Activated naive CD8-positive, alpha-beta T cell treated with anti-CD3 and anti-CD28 coated beads for 36 hours (primary cell): ENCODE measurements at regions not wholly inside any gene's neighbourhood (a gene's known extent, or its start where the extent isn't known, plus 50 kb on each side); places are given as distances from the start of the nearest gene placed in this dataset.
A peak's percentile ranks its signal among the peaks of the same experiment; 100 is the strongest.

ENCODE experiments used
- DNase-seq: peaks from one replicate; pipeline ENCODE4 v3.0.0; 2021
- H3K27ac Mint-ChIP-seq: one replicate; pipeline ENCODE4 v1.8.0; 2022; ENCODE audit warnings: mild to moderate bottlenecking, moderate library complexity, mixed read lengths
- H3K27me3 Mint-ChIP-seq: one replicate; pipeline ENCODE4 v1.8.0; 2022; ENCODE audit warnings: mild to moderate bottlenecking, mixed read lengths
- H3K36me3 Mint-ChIP-seq: one replicate; pipeline ENCODE4 v1.8.0; 2021; ENCODE audit warnings: mild to moderate bottlenecking, mixed read lengths
- H3K4me1 Mint-ChIP-seq: one replicate; pipeline ENCODE4 v1.8.0; 2021; ENCODE audit warnings: mixed read lengths
- H3K4me3 Mint-ChIP-seq: one replicate; pipeline ENCODE4 v1.8.0; 2022; ENCODE audit warnings: mild to moderate bottlenecking, moderate library complexity, mixed read lengths
- H3K9me3 Mint-ChIP-seq: one replicate; pipeline ENCODE4 v1.8.0; 2022; ENCODE audit warnings: mixed read lengths

- no peaks in the 10 kb centered on the region for H3K9me3 Mint-ChIP-seq
- no peak for DNase-seq
- no peak overlapping the region for H3K27ac Mint-ChIP-seq
- no peak overlapping the region for H3K4me3 Mint-ChIP-seq
- no peaks in the 10 kb centered on the region for H3K36me3 Mint-ChIP-seq
- H3K4me1 Mint-ChIP-seq = no peaks in the 10 kb centered on the region
- no peaks in the 10 kb centered on the region for H3K27me3 Mint-ChIP-seq
Measured at GRCh38 chr2:238502088-238502810, 75.5 kb downstream of the ASB1 start.

DNA sequence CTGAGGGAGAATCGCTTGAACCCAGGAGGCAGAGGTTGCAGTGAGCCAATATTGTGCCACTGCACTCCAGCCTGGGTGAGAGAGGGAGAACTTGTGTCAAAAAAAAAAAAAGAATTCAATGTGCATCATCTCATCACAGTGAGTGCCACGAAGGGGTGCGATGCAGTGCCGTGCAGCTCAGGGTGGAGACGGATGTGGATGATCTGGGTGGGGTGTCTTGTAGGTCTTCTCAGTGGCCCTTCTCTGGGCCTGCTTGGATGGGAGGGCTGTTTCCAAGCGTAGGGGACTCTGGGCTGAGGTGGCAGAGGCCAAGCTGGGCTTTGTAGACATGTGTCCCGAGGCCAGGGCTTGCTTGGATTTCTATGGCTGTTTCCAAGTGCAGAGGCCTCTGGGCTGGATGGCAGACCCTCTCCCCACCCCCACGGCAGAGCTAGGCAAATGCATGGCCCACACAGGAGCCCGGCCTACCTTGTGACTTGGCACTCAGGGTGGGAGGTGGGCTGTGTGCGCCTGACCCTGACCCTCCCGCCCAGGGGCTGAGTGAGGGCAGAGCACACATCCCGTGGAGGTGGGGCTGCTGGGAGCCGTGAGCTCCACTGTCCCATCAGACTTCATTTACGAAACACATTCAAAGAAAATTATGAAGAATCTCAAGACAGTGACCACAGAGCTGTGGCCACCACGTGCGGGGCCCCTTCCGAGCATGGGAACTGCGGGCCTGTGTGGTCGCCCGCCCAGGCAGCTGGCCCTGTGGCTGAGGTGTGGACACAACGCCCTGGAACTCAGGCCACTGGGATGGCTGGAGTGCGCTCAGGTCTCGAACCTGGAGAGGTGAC lies 76.4 kb downstream of the ASB1 start:
- DNase-seq = no peak
- H3K36me3 Mint-ChIP-seq = no peaks in the 10 kb centered on the region
- H3K9me3 Mint-ChIP-seq = no peaks in the 10 kb centered on the region
- H3K4me3 Mint-ChIP-seq = no peak overlapping the region
- no peak overlapping the region for H3K27ac Mint-ChIP-seq
- H3K4me1 Mint-ChIP-seq = no peaks in the 10 kb centered on the region
- no peaks in the 10 kb centered on the region for H3K27me3 Mint-ChIP-seq

GRCh38 chr2:238504181-238504931 lies 77.6 kb downstream of the ASB1 start:
- no peak for DNase-seq
- no peaks in the 10 kb centered on the region for H3K9me3 Mint-ChIP-seq
- no peaks in the 10 kb centered on the region for H3K4me1 Mint-ChIP-seq
- no peaks in the 10 kb centered on the region for H3K27me3 Mint-ChIP-seq
- H3K27ac Mint-ChIP-seq = no peak overlapping the region
- H3K4me3 Mint-ChIP-seq = no peak overlapping the region
- no peaks in the 10 kb centered on the region for H3K36me3 Mint-ChIP-seq

- Mint-ChIP-seq H3K4me3 (no peak overlapping the region), H3K36me3 (no peaks in the 10 kb centered on the region), H3K27me3 (no peaks in the 10 kb centered on the region), H3K27ac (no peak overlapping the region), H3K4me1 (no peaks in the 10 kb centered on the region), H3K9me3 (no peaks in the 10 kb centered on the region)
- peak; percentile 31 for DNase-seq
Measured at GRCh38 chr2:238505119-238505891, 78.6 kb downstream of the ASB1 start.

GRCh38 chr2:238505892-238506280 lies 79.2 kb downstream of the ASB1 start:
- Mint-ChIP-seq H3K27ac (no peak overlapping the region), H3K9me3 (no peaks in the 10 kb centered on the region), H3K27me3 (no peaks in the 10 kb centered on the region), H3K4me1 (no peaks in the 10 kb centered on the region), H3K36me3 (no peaks in the 10 kb centered on the region), H3K4me3 (no peak overlapping the region)
- DNase-seq = no peak

DNA sequence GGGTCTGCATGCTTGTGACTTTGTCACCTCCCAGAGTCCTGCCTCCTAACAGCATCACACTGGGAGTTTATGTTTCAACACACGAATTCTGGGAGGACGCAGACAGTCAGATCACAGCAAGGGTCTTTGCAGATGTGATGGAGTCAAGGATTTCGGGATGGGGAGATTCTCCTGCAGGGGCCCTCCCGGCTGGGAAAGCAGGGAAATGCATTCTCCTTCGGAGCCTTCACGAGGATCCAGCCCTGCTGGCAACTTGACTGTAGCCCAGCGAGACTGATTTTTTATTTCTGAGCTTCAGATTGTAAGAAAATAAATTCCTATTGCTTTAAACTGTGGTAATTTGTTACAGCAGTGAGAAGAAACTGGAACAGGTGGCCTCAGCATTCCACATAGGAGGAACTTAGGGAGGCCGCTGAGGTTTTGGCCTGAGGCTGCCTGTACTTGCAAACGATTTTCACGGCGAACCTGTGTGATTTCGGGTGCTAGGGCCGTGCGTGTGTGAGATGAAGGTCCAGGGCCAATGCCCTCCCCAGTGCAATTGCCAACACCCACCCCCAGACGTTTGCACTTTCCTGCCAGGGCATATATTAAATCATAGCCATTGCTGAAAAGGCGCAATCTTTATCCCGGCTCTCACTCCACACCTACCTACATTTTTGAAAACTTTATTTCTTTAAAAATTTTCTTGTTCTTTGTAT lies 79.8 kb downstream of the ASB1 start:
- no peaks in the 10 kb centered on the region for H3K27me3 Mint-ChIP-seq
- H3K9me3 Mint-ChIP-seq = no peaks in the 10 kb centered on the region
- no peak overlapping the region for H3K27ac Mint-ChIP-seq
- no peak overlapping the region for H3K4me3 Mint-ChIP-seq
- no peak for DNase-seq
- no peaks in the 10 kb centered on the region for H3K4me1 Mint-ChIP-seq
- no peaks in the 10 kb centered on the region for H3K36me3 Mint-ChIP-seq

DNA sequence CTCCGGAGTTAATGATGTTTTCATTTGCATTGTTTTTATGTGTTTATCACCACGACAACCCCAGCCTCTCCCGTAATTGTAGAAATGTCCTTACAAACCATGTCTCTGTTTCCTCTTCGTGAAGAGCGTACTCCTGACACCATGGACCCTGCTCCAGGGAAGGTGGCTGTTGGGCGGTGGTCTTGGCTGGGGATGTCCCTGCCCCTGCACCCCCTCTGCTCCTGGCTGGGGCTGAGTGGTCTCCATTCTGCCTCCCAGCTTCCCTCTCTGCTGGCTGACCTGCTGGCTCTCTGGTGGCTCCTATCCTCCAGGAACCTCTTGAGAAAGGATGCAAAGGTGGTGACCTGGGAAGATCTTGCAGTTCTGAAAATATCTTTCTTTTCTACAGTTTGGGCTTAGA lies 81.1 kb downstream of the ASB1 start:
- H3K36me3 Mint-ChIP-seq = no peaks in the 10 kb centered on the region
- H3K9me3 Mint-ChIP-seq = no peaks in the 10 kb centered on the region
- no peaks in the 10 kb centered on the region for H3K4me1 Mint-ChIP-seq
- H3K4me3 Mint-ChIP-seq = no peak overlapping the region
- no peaks in the 10 kb centered on the region for H3K27me3 Mint-ChIP-seq
- no peak for DNase-seq
- H3K27ac Mint-ChIP-seq = no peak overlapping the region

GRCh38 chr2:238509151-238509835 lies 82.6 kb downstream of the ASB1 start:
- DNase-seq = no peak
- Mint-ChIP-seq H3K4me3 (no peak overlapping the region), H3K36me3 (no peaks in the 10 kb centered on the region), H3K9me3 (no peaks in the 10 kb centered on the region), H3K27ac (no peak overlapping the region), H3K4me1 (no peaks in the 10 kb centered on the region), H3K27me3 (no peaks in the 10 kb centered on the region)

DNA sequence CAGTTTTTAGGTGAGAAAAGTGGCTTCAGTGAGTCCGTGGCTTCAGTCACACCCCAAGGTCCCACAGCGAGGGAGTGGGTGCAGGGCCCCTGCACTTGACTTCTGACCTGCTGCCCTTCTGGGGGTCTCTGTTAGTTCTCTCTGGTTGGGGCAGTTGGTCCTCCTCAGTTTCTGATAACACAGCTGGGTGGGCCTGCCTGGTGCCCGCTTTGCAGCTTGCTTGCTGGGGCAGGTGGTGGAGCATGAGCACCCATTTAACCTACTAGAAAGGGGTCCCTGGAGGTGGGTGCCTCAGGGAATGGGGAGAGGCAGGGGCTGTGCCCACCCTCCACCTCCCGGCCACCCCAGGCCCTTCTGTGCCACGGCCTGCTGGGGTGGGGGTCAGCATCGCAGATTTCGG lies 83.2 kb downstream of the ASB1 start:
- no peak overlapping the region for H3K27ac Mint-ChIP-seq
- peaks cover 1% of the 10 kb centered on the region for H3K9me3 Mint-ChIP-seq
- no peaks in the 10 kb centered on the region for H3K27me3 Mint-ChIP-seq
- no peaks in the 10 kb centered on the region for H3K36me3 Mint-ChIP-seq
- no peak overlapping the region for H3K4me3 Mint-ChIP-seq
- no peak for DNase-seq
- no peaks in the 10 kb centered on the region for H3K4me1 Mint-ChIP-seq

DNA sequence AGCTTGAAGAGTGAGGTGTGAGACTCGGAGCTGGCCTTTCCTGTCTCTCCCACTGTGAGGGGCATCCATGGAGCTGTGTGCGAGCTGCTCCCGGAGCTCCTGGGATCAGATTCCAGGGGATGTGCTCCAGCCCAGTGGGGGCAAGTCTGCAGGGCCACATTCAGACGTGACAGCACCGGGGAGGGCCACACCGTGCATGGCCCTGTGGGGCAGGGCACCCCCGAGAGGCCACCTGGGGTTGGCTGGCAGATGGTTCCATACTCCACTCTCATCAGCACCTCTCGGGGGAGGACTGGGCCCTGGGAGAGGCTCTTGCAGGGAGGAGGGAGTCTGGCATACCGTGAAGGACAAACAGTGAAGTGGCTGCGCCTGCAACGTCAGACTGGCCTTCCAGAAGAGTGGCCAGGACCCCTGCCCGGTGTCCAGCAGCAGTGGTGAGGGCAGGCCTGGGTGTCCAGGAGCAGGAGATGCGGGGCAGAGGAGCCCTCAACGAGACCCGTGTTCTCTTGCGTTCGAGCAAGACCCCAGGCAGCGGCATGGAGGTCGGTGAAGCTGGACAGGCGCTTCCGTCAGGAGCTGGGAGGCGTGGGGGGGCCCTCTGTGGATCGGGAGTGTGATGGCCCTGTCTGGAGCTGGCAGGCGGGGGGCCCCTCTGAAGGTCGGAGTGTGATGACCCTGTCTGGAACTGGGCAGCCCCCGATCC lies 84.3 kb downstream of the ASB1 start:
- H3K36me3 Mint-ChIP-seq = no peaks in the 10 kb centered on the region
- DNase-seq = no peak
- no peaks in the 10 kb centered on the region for H3K27me3 Mint-ChIP-seq
- peaks cover 3% of the 10 kb centered on the region for H3K9me3 Mint-ChIP-seq
- no peaks in the 10 kb centered on the region for H3K4me1 Mint-ChIP-seq
- H3K27ac Mint-ChIP-seq = no peak overlapping the region
- no peak overlapping the region for H3K4me3 Mint-ChIP-seq

DNA sequence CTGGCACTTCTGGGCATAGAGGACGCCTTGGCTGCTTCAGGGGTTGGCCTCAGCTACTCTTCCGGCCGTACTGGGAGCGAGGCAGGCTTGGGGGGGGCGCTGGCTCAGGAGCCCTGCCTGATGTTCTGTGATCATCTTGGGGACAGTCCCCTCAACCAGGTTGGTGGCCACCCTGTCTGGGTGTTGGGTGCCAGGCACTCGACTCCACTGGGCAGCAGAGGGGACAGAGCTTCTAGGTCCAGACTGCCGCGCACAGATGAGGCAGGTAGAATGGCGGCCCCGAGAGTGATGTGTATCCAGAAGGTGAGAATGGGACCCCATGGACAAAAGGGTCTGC lies 84.9 kb downstream of the ASB1 start:
- no peak overlapping the region for H3K4me3 Mint-ChIP-seq
- peaks cover 8% of the 10 kb centered on the region for H3K9me3 Mint-ChIP-seq
- no peaks in the 10 kb centered on the region for H3K4me1 Mint-ChIP-seq
- H3K27me3 Mint-ChIP-seq = no peaks in the 10 kb centered on the region
- H3K36me3 Mint-ChIP-seq = peaks cover 2% of the 10 kb centered on the region
- H3K27ac Mint-ChIP-seq = no peak overlapping the region
- no peak for DNase-seq

DNA sequence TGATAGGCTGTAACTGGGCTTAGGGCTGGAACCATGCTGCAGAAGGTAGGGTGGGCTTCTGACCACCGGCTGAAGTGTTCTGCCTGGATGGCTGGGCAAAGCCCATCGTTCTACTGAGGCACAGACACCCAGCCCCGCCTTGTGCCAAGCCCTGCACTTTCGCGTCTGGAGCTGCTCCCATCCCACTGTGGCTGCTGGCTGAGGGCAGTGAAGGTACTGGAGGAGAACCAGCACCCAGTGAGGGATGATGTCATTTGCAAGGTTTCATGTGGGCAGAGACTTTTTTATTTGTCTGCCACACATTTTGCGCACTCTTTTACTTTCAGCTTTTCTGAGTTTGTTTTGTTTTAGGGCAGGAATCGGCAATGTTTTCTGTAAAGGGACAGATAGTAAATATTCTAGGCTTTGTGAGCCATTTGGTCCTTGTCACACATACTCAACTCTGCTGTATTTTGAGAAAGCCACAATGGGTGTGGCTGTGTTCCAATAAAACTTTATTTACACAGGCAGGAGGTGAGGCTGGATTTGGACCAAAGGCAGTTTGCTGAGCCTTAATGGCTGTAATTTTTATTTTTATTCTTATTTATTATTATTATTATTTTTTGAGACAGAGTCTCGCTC lies 85.6 kb downstream of the ASB1 start:
- Mint-ChIP-seq H3K4me1 (no peaks in the 10 kb centered on the region), H3K9me3 (peaks cover 11% of the 10 kb centered on the region), H3K36me3 (peaks cover 2% of the 10 kb centered on the region), H3K27ac (no peak overlapping the region), H3K4me3 (no peak overlapping the region), H3K27me3 (no peaks in the 10 kb centered on the region)
- DNase-seq = no peak

GRCh38 chr2:238513346-238513745 lies 86.6 kb downstream of the ASB1 start:
- Mint-ChIP-seq H3K27ac (no peak overlapping the region), H3K36me3 (peaks cover 5% of the 10 kb centered on the region), H3K9me3 (peaks cover 18% of the 10 kb centered on the region), H3K4me1 (no peaks in the 10 kb centered on the region), H3K4me3 (no peak overlapping the region), H3K27me3 (no peaks in the 10 kb centered on the region)
- peak; percentile 33 for DNase-seq
